NCI-H1694 treated with DMSO at 0.1 percent for 48 hours (cell line): ENCODE measurements at regions not wholly inside any gene's neighbourhood (a gene's known extent, or its start where the extent isn't known, plus 50 kb on each side); places are given as distances from the start of the nearest gene placed in this dataset.
"Not testable (repeated sequence)": the region's sequence is repeated elsewhere in the genome, so short reads cannot be mapped to it uniquely, and the experiment has no call there.

Experiments used
- DNase-seq: peaks from one replicate; lab custom pipeline; 2025; lab: John Stamatoyannopoulos, UW

- no peak for DNase-seq
Measured at GRCh38 chr6:85747666-85748065, 105.0 kb upstream of the SYNCRIP start.

- DNase-seq = no peak
Measured at GRCh38 chr6:85747093-85747492, 104.4 kb upstream of the SYNCRIP start.

GRCh38 chr6:85744433-85744970, 101.8 kb upstream of the SYNCRIP start:
- DNase-seq = no peak

- no peak for DNase-seq
Measured at GRCh38 chr6:85726206-85726605, 83.5 kb upstream of the SYNCRIP start.

- no peak for DNase-seq
Measured at GRCh38 chr6:85715797-85716196, 73.1 kb upstream of the SYNCRIP start.

- no peak for DNase-seq
Measured at GRCh38 chr6:85714893-85715530, 72.3 kb upstream of the SYNCRIP start.

- DNase-seq = no peak
Measured at GRCh38 chr6:85712346-85712745, 69.7 kb upstream of the SYNCRIP start.

- DNase-seq = not testable (repeated sequence)
Measured at GRCh38 chr6:85707515-85708145, 64.9 kb upstream of the SYNCRIP start.

- DNase-seq = no peak
Measured at GRCh38 chr6:85706272-85706671, 63.6 kb upstream of the SYNCRIP start.

- no peak for DNase-seq
Measured at GRCh38 chr6:85705220-85705619, 62.5 kb upstream of the SYNCRIP start.

- DNase-seq = no peak
Measured at GRCh38 chr6:85703406-85703805, 60.7 kb upstream of the SYNCRIP start.
